Inflammatory macrophage treated with lipopolysaccharide for 4 hours (primary cell): ENCODE measurements at regions not wholly inside any gene's neighbourhood (a gene's known extent, or its start where the extent isn't known, plus 50 kb on each side); places are given as distances from the start of the nearest gene placed in this dataset.
A peak's percentile ranks its signal among the peaks of the same experiment; 100 is the strongest.
"Not testable (repeated sequence)": the region's sequence is repeated elsewhere in the genome, so short reads cannot be mapped to it uniquely, and the experiment has no call there.

Experiments used
- DNase-seq: peaks from one replicate; pipeline ENCODE4 v3.0.0-alpha.2; 2020

DNA sequence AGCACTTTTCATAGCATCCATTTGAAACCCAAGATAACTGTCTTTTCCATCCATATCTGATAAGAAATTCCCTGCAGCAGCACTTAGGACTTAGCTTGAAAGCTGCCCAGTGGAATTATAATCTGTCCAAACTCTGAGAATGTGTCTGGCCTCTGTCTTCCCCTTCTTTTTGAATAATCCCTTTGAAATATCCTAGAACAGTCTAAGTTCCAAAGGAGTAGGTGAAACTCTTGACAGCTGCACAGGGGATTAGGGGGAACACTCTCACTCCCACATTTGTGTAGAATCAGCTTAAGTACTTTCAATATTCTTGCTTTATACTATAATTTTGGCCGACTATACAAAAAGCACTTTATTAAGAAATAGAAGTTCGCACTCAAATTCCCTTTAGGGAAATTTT lies 157.7 kb downstream of the PAPSS1 start:
- DNase-seq = no peak

DNA sequence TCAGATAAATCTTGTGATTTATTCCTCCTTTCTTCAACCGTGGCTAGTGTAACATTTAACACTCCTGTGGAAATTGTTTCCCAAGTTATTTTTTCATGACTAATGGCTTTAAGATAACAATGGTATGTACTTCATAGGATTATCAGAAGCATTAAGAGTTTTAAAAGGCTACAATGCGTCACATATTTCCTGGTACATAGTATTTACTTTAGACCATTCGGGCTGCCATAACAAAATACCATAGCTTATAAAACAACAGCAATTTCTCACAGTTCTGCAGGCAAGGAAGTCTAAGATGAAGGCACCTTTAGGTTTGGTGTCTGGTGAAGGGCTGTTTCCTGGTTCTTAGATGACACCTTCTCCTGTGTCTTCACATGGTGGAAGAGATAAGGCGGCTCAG lies 158.6 kb downstream of the PAPSS1 start:
- no peak for DNase-seq

DNA sequence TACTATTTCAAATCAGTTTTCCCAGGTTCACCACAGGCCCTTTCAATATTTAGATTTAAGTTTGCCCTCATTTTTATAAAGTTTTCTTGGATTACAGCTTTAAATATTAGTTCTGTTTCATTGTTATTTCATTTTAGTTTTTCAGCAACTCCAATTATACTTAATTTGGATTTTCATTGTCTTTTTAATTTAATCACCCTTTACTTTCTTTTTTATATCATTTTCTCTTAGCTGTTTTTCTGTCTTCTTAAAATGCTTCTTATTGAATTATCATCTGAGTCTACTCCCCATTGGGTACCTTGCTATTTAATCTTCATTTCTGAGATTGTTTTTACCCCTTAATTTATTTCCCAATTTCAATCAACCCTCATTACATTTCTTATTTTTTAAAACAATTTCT lies 160.4 kb downstream of the PAPSS1 start:
- no peak for DNase-seq

DNA sequence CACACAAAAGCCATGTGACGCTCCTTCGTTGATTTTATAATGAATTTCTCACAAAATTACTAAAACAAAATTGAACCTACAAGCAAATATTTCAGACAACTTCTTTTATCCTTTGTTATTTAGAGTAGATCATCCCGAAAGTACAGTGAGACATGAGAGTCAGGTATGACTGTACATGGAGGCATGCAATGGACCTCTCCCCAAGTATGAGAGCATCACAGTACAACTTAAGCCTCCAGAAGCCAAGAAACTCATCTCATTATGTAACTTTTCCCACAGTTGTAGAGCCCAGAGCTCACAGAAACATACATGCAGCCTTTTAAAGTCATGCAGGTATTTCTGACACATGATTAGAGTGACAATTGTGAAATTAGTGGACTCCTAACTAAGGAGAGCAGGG lies 167.7 kb downstream of the PAPSS1 start:
- DNase-seq = no peak

DNA sequence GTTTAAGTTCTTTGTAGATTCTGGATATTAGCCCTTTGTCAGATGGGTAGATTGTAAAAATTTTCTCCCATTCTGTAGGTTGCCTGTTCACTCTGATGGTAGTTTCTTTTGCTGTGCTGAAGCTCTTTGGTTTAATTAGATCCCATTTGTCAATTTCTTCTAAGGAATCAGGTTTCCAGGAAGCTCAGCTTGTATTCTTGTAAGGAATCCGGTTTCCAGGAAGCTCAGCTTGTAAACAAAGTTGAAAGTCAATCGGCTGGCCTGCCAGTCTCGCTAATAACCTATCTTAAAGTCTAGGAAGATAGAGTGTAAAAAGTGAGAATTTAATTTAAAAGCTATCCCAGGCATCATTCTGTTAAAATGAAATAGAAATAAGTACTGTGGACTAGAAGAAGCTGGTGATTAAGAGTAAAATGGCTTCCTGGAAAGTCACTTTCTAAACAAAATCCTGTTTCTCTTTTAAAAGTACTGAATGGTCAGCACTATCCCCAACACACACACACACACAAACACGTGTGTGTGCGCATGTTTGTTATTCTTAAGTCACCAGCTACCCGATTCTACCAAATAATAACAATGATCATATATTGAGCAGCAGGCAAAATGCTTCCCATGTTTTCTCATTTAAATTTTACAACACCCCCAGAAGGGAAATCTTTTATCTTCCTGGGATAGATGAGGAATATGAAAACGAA lies 171.7 kb downstream of the PAPSS1 start:
- no peak for DNase-seq

DNA sequence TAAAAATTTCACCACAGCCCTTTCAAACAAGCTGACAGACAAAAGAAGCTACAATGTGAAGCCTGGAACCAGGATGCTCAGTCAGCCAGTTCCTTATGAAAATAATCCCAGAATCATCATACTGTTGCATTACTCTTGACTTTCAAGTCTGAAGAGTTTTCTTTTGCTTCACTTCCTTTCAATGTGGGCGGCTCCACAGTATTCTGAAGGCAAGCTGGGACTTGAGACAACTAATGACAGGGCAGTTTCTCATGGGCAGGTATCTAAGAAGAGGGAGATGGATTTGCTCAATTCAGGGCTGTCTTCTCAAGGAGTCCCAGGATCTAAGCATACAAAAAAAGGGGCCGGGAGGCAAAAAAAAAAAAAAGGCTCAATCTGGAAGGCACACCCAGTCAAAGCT lies 173.4 kb downstream of the PAPSS1 start:
- peak; percentile 10 for DNase-seq

DNA sequence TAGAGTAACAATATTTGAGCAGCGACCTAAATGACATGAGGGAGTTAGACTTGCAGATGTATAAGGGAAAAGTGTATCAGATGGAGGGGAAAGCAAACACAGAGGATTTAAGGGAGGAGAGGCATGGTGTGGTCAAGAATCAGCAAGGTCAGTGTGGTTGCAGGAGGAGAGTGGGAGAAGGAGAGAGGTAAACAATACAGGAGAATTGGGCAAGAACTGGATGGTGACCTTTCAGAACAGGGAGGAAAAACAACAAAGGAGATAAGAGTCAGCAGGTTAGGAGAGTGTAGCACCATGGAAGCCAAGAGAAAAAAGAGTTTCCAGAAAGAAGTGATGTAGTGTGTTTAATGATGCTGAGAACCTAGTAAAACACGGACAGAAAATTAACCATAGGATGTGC lies 178.5 kb downstream of the PAPSS1 start:
- DNase-seq = no peak

DNA sequence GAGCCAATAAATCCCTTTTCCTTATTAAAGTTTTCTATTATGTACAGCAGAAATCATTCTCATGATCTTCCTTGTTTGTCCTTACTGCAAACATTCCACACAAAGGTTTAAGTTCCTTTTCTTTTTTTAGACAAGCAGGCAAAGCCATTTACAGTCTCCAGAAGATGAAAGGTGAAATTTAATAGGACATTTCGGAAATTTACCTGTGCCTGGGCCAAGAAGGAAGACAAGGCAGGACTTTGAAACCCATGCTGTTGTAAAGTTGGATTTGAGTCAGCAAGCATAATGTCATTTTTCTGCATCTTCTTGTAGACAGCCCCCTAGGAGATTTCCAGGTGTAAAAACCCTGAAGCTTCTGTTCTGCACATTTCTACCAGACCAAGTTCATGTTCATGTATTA lies 188.1 kb downstream of the PAPSS1 start:
- DNase-seq = no peak

DNA sequence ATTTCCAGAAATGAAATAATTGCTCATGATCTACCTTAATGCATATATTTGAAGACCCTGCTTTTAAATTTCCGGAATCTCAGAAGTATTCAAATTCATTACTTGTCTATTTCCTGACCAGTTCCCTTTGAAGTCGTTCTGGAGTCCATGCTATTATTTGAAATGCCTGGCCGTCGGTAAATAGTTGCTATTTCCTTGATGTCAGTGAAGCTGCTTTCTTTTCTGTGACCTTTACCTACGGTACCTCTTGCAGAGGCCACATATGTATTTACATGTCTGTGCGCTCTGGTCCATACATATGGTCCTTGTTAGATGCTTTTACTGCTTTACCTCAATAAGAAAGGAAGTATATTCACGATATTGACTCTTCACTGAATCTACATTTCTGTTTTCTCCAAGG lies 199.7 kb downstream of the PAPSS1 start:
- no peak for DNase-seq

DNA sequence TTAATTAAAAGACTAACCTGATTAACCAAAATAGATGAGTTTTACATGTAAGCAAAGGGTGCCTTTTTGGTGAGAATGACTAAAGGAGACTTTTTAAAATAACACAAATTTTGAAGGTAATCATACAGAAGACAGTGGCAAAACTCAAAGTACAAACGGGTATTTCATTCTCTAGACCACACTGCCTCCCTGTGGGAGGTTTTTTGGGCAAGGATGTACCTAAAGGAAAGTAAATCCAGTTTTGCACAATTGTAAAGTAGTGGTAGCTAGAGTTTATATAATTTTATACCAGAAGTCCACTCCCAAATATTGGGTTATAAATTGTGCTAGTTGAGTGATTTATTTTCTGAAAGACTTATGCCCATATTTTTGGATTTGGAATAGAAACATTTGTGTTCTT lies 201.0 kb downstream of the PAPSS1 start:
- no peak for DNase-seq

DNA sequence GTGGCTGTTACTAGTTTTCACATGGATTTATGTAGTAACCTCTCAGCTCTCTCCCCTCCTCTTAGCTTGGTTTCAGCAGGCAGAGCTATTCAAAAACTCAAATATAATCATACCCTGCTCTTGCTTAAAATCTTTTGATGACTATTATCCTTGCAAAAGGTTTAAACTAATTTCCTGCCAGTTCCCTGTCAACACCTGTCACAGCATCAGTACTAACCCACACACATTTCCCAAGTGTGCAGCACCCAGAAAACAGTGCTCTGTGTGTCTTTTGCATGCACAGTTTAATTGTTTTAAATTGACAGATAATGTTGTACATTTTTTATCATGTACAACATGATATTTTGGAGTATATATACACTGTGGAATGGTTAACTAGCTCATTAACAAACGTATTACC lies 202.0 kb downstream of the PAPSS1 start:
- DNase-seq = no peak

DNA sequence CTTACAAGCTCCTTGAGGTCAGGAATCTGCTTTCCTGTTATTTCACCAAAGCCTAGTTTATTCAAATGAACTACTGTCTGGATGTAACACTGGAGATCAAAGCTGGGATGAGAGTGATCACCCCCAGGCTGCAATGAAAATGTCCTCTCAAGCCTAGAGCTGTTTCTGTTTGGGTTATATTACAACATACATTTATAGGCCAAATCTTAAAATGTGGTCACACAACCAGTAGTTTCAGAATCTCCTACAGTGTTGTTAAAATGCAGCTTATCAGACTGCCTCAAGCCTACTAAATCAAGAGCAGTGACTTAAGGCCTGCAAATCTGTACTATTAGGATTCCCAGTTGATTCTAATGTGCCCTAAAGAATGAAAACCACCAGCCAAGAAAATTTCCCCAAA lies 207.5 kb downstream of the PAPSS1 start:
- no peak for DNase-seq

DNA sequence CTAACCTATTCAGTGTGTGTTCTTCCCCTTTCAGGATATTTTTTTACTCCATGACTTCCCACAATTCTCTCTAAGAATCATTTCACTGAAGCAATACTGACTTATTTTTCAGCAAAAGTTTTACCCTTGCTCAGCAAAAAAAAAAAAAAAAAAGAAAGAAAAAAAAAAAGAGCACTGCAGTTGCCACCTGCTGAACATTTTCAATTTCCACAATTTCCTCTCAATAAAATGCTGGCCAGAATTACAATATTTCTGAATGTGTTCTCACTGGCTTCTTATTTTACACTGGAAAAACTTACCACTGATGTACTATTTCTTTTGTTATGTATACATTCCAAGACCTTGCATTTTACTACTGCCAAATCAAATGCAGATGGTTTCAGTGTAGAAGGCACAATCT lies 210.4 kb downstream of the PAPSS1 start:
- DNase-seq = no peak

DNA sequence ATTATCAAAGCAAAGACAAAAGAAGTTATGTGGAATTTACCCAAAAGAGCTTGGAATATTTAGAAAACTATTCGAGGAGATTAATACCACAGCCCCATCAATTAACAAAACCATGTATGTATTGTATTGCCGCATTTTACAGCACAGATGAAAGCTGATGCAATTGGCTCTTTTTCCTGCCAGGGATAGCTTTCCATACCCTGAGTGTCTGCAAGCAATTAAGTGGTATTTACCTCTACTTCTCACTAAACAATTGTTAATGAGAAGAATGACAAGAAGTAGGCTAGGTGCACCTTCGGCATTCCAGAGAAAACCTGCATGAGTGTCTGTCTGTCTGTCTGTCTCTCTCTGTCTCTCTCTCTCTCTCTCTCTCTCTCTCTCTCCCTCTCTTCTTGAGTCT lies 219.5 kb downstream of the PAPSS1 start:
- DNase-seq = no peak

DNA sequence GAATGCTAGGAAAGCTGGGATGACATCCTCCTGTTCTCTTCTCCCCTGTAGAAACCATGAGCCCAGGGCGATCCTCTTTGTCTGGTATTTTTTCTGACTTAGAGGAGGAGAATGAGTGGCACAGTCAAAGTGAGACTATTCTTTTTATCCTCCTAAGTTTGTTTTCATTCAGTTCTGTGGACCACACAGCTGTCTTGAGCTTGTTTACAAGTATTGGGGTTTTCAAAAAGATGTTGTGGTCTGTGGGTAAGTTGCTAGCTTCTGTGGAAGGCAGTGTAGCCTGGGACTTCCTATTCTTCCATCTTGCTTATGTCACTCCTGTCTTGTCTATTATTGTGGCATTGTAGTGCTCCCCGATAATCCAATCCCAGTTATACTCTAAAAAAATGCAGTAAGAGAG lies 223.0 kb downstream of the PAPSS1 start:
- DNase-seq = no peak

DNA sequence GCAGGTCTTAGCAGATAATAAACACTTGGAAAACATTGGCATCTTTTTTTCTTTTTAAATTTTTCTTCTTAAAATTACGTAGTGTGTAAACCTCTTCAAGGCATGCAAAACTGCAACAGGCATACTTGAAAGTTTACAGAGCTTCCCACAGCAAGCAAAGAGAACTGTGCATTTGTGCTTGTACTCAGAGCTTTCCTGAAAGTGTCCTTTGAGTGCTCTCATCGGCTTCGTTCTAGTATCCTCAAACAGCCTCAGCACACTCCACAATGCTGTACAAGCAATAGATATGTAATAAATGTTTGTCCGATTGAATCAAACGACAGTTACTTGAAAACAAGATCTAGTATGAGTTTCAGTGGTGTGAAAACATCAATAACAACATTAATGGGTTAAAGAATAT lies 227.5 kb downstream of the PAPSS1 start:
- no peak for DNase-seq

DNA sequence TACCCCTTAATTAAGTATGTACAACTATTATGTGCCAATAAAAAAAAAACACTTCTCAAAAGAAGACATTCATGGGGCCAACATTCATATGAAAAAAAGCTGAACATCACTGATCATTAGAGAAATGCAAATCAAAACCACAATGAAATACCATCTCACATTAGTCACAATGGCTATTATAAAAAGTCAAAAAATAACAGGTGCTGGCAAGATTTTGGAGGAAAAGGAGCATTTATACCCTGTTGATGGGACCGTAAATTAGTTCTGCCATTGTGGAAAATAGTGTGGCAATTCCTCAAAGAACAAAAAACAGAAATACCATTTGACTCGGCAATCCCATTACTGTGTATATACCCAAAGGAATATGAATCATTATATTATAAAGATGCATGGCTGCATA lies 229.9 kb downstream of the PAPSS1 start:
- no peak for DNase-seq

DNA sequence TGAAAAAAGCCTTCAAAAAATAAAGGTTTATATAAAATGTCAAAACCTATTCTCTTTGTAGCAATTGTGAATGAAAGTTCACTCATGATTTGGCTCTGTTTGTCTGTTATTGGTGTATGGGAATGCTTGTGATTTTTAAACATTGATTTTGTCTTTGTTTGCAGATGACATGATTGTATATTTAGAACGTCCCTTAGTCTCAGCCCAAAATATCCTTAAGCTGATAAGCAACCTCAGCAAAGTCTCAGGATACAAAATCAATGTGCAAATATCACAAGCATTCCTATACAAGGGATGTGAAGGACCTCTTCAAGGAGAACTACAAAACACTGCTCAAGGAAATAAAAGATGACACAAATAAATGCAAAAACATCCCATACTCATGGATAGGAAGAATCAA lies 236.4 kb downstream of the PAPSS1 start:
- not testable (repeated sequence) for DNase-seq

DNA sequence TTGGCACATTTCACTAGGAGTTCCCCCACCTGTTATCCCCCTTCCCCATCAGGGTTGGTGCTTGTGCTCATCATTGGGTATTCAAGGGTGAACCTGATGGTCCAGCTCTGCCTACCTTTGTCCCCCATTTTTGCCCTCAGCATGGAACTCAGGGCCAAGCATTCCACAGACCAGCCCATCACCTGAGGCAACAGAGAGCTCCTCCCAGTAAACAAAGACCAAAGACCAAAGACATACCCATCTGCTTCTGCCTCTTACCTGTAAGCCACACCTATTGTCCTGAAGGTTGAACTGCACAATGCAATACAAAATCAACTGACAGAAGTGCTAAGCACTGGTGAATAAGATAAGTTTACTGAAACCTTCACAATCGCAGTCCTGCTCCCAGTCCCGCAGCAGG lies 237.5 kb downstream of the PAPSS1 start:
- no peak for DNase-seq

DNA sequence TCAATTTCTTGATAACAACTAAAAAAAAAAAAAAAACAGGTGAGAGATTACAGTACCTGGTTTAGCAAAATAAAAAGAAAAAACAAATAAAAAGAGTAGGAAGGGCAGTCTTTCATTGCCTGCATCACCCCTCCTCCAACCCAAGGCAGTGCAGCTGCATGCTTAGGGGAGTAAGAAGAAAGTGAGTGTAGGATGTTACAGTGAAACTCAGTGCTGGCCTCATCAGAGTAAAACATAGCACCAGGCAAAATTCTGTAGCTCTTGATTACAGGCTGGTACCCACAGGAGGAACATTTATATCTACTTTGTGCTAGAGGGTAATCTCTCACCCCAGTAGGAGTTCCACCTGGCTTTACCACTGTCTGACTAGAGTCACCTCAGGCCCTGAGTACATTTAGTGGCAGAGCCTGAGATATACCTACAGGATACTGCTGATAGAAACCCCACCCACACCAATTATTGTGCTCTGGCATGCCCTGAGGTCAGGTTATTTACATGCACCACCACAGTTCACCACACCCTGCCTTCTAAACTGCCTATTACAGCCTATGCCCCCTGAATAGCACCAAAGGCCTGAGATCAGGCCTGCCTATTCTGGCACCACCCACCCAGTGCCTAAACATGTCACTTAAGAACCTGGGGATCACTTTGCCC lies 241.6 kb downstream of the PAPSS1 start:
- no peak for DNase-seq

DNA sequence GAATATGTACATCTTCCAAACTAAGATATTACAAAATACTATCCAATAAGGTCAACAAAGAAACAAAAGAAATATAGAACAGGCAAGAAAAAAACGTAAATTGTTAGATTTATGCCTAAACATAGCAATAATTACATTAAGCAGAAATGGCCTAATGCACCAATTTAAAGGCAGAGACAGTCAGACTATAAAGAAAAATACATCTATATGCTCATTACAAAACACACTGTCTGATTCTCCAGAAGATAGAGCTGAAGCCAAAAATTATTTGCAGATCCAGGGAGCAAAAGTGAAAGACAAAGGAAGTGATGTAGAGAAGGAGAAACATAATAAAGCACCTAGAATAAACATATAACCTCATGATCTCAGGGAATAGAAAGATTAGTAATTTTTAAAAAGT lies 246.9 kb downstream of the PAPSS1 start:
- no peak for DNase-seq

DNA sequence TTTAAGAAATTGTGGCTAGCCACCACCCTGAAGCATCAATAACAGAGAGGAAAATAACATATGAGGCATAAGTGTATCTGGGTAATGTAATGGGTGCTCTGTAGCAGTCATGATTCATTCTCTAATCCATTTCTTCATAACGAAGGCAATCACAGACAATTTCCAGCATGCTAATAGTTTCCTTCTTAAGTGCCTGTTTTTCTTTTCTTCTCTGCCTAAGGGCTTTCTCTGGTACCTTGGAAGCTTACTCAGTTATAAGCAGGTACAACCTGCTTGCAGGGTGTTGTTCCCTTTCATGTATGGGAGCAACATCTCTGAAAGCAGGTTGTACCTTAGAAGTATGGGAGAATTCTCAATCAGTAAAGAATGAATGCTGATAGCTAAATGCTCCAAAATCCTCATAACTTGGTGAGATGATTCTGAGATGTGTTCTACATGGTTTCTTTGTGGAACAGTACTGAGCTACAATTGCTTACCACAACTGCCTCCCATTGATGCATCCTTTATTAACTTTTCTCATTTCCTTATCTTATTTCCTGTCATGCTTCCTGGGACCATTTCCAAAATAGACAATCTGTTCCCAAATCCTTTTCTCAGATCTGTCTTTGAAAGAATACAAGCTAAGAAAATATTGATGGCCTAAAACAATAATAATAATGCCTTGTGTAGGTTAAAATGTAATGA lies 247.6 kb downstream of the PAPSS1 start:
- DNase-seq = no peak

DNA sequence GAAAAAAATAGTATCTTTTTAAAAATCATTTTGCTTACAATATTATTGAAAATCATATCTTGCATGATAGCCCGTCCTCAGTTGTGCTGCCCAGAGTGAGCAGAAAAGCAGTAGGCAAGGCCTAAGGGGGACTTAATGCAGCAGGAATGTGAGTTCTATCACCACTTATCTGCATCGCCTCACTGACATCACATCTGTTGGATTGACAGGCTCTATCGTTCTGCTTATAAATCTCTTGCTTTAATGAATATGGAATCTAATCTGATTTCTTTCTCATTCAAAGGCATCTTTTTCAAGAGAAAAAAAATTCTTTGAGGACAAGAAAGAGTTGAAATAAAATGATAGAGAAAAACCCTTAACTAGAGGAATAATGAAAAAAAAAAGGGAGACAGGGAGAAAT lies 249.9 kb downstream of the PAPSS1 start:
- DNase-seq = no peak

DNA sequence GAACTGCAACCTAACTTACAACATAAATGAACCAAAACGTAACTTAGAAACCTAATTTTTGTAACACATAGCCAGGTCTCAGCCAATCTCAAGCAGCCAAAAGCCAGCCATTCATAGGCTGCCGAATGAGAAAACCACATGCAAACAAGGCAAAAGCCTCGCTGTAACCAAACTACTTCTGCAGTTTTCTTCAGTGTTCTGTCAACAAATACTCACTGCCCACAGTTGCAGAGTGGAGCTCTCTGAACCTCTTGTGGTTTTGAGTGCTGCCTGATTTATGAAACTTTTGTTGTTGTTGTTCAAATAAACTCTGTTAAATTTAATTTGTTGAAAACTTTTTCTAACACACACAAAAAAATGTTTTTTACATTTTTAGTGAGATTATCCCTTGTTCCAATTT lies 251.2 kb downstream of the PAPSS1 start:
- no peak for DNase-seq

DNA sequence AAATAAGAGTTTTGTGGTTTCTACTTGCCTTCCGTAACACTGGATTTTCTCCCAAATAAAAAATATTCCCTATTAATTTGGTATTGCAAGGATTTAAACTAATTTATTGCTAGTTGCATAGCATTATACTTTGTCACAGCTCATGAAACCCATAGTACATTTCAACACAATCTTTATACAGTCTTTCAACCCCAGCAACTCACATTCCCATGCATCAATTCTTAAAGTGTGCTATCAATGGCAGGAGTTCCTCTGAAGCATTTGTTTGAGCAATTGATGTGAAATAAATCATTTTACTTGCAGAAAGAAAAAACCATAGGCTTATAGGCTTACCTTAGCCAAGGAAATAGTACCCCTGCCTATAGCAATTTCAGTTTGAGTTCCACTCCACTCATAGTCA lies 251.9 kb downstream of the PAPSS1 start:
- DNase-seq = no peak
